Loucy (cell line): ENCODE measurements at regions not wholly inside any gene's neighbourhood (a gene's known extent, or its start where the extent isn't known, plus 50 kb on each side); places are given as distances from the start of the nearest gene placed in this dataset.

Experiments
- EZH2phosphoT487 ChIP-seq: fragments of 200-600 bp; IDR thresholded peaks from 2 replicates; pipeline ENCODE4 v1.6.1; 2018; ENCODE audit warnings: antibody characterized with exemption, mild to moderate bottlenecking, moderate library complexity, borderline replicate concordance
- TF ChIP-seq, protein P1 (sequence below): fragments of 200-600 bp; sonication (generic); conservative IDR thresholded peaks from 2 replicates; pipeline ENCODE4 v1.5.1; 2014; ENCODE audit warnings: mild to moderate bottlenecking, antibody characterized with exemption, low read length

DNA sequence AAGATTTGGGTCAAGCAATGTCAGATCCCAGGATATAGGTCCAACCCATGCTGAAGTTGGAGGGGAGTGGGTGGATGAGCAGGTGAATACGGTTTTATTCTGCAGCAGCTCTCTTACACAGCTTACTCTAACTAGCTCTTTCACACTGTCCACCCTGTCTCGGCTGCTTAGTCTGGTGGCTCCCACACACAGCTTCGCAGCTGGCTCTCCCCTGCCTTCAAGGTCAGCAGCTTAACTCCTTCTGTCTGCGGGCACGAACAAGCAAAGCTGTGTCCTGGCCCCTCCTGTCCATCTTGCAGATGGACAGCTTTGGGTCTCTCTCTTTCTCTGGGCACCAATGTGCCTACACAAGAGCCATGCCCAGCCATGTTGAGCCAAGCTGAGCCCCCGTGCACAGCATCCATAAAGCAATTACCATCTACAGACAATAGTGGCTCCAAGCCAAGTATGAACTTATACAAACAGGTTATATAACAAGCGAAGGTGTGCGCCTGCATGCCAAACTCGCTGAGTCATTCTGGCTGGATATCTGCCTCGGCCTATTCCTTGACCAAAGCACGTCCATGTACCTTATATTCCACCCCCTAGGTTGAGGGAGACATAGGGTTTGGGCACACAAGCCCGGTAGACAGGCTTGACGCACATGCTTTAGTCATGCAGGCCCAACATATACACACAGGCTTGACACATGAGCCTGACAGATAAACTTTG is 1307.8 kb upstream of the RAG2 start:
- TF ChIP-seq, protein P1, sequence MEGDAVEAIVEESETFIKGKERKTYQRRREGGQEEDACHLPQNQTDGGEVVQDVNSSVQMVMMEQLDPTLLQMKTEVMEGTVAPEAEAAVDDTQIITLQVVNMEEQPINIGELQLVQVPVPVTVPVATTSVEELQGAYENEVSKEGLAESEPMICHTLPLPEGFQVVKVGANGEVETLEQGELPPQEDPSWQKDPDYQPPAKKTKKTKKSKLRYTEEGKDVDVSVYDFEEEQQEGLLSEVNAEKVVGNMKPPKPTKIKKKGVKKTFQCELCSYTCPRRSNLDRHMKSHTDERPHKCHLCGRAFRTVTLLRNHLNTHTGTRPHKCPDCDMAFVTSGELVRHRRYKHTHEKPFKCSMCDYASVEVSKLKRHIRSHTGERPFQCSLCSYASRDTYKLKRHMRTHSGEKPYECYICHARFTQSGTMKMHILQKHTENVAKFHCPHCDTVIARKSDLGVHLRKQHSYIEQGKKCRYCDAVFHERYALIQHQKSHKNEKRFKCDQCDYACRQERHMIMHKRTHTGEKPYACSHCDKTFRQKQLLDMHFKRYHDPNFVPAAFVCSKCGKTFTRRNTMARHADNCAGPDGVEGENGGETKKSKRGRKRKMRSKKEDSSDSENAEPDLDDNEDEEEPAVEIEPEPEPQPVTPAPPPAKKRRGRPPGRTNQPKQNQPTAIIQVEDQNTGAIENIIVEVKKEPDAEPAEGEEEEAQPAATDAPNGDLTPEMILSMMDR, result no peak
- no peak for TF ChIP-seq EZH2phosphoT487
